ENCODE measurements at regions not wholly inside any gene's neighbourhood (a gene's known extent, or its start where the extent isn't known, plus 50 kb on each side); places are given as distances from the start of the nearest gene placed in this dataset.

- TF ChIP-seq CTCF (IDR thresholded peaks at IDR 0.05; ENCODE audit: low read depth, low read length) = no peak
- TF ChIP-seq EZH2phosphoT487 (IDR thresholded peaks at IDR 0.05; ENCODE audit: low read depth) = no peak
Measured at GRCh38 chr3:89042236-89042835, 65.1 kb upstream of the EPHA3 start.

Measured in OCI-LY3 (cell line).